Panc1 (cell line): ENCODE measurements at regions not wholly inside any gene's neighbourhood (a gene's known extent, or its start where the extent isn't known, plus 50 kb on each side); places are given as distances from the start of the nearest gene placed in this dataset.

Source experiments
- ATAC-seq: fragments of 200-7000 bp; cut with Tn5 transposase; 2 replicates; pipeline ENCODE4 v1.9.1; 2020; ENCODE audit warnings: mild to moderate bottlenecking, moderate library complexity
- BruUV-seq: library from RNA; stranded (reverse); fragments of 400-500 nt; replicated peaks from 2 replicates; lab custom pipeline; 2021; lab: Mats Ljungman, UMichigan
- CTCF ChIA-PET: fragments of 300-600 bp; sonication (Branson Sonifier 250); formaldehyde crosslinking; loops from one replicate; lab custom pipeline; 2022; ENCODE audit warnings: antibody characterized with exemption; lab: Charles Lee
- POLR2A ChIA-PET: fragments of 300-600 bp; sonication (Branson Sonifier 250); formaldehyde crosslinking; loops from one replicate; lab custom pipeline; 2022; ENCODE audit warnings: antibody characterized with exemption; lab: Charles Lee
- DNase-seq: peaks from one replicate; pipeline ENCODE4 v3.0.0-alpha.2; 2010; ENCODE audit warnings: low read depth, low spot score
- H3K27ac ChIP-seq: 2 replicates; pipeline ENCODE4 v1.5.1; 2011; ENCODE audit warnings: mild to moderate bottlenecking, low read length, inconsistent platforms
- H3K27me3 ChIP-seq: fragments of 200-500 bp; sonication (Bioruptor generic); 2 replicates; pipeline ENCODE4 v1.6.0; 2014; ENCODE audit warnings: low read length, inconsistent platforms; ENCODE audit not compliant: control insufficient read depth, insufficient read depth
- H3K36me3 ChIP-seq: fragments of 200-500 bp; sonication (Bioruptor generic); 2 replicates; pipeline ENCODE4 v1.5.1; 2014; ENCODE audit warnings: inconsistent platforms, mild to moderate bottlenecking, low read length, moderate library complexity; ENCODE audit not compliant: control insufficient read depth, insufficient read depth
- H3K4me1 ChIP-seq: 2 replicates; pipeline ENCODE4 v1.5.1; 2011; ENCODE audit warnings: inconsistent platforms, mild to moderate bottlenecking, low read length, moderate library complexity; ENCODE audit not compliant: control insufficient read depth, insufficient read depth
- H3K4me3 ChIP-seq, 2 experiments: 2 replicates each; pipeline ENCODE4 v1.5.1; 2011 to 2012; ENCODE audit warnings: low read depth in 2 of 2, low read length in 2 of 2, mild to moderate bottlenecking in 2 of 2, inconsistent platforms in 1 of 2, moderate library complexity in 1 of 2
- H3K9me3 ChIP-seq: fragments of 200-500 bp; sonication (Bioruptor generic); 2 replicates; pipeline ENCODE4 v1.5.1; 2014; ENCODE audit warnings: low read depth, mild to moderate bottlenecking, inconsistent platforms, low read length, moderate library complexity; ENCODE audit not compliant: control insufficient read depth, insufficient read depth
- POLR2AphosphoS5 ChIP-seq: IDR thresholded peaks from 2 replicates; pipeline ENCODE4 v1.6.1; 2012; ENCODE audit warnings: mild to moderate bottlenecking, low read depth, low read length, moderate library complexity
- SIN3A ChIP-seq: IDR thresholded peaks from 2 replicates; pipeline ENCODE4 v1.6.1; 2012; ENCODE audit warnings: low read depth, mild to moderate bottlenecking, low read length, moderate library complexity, borderline replicate concordance; ENCODE audit not compliant: insufficient read depth
- TCF7L2 ChIP-seq: IDR thresholded peaks from 2 replicates; pipeline ENCODE4 v1.6.1; 2011; ENCODE audit warnings: mild to moderate bottlenecking, low read depth, low read length, inconsistent platforms
- in situ Hi-C: cut with HindIII; loops from 2 replicates; pipeline ENCODE4 v1.10.0; 2016; ENCODE audit warnings: low sequenced_read_pairs, low pct_unique_long_range_greater_than_20kb
- intact Hi-C: fragments of 100-400 bp; cut with micrococcal nuclease; formaldehyde crosslinking; loops from one replicate; pipeline ENCODE4 v1.10.0; 2022; ENCODE audit not compliant: unreplicated experiment
- TF ChIP-seq, protein P1 (sequence below), 2 experiments: IDR thresholded peaks; 2 replicates each; pipeline ENCODE4 v1.6.1; 2011 to 2012; ENCODE audit warnings: low read depth in 2 of 2, control low read depth in 1 of 2, low read length in 1 of 2, mild to moderate bottlenecking in 1 of 2, moderate library complexity in 1 of 2; ENCODE audit not compliant: insufficient read depth in 1 of 2
- TF ChIP-seq, protein P2 (sequence below): fragments of 450-650 bp; IDR thresholded peaks from 2 replicates; pipeline ENCODE4 v1.5.1; 2017; ENCODE audit warnings: mild to moderate bottlenecking

DNA sequence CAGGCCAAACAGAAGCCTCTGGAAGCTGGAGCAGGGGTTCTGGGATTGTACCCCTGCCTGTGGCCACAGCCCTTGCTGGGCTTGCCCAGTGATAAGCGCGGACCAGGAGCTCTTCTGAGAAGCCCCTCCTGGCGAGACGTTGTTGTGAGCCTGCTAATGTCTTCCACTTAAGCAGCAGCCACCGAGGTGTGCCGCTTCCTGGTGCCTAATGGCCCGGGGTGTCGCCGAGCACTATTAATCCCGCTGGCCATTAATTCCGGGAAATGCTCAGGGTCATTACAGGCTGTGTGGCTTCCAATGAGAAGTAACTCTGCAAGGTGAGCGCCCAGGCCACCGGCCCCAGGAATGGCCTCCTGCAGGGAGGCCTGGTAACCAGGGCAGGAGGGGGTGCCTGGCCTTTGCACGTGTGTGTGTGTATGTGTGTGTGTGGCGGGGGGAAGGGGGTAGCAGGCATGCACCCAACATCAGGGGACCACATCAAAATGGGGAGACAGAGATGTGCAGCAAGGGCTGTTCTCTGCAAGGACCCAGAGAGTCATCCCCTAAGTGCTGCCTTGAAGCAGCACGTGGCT, 175.0 kb downstream of the URI1 start:
- Histone ChIP-seq H3K9me3 (no peaks in the 10 kb centered on the region), H3K27me3 (no peaks in the 10 kb centered on the region; the same call in 1 of the 2 replicates), H3K4me1 (no peaks in the 10 kb centered on the region), H3K4me3 (no peak overlapping the region), H3K27ac (no peak overlapping the region), H3K36me3 (no peaks in the 10 kb centered on the region)
- CTCF ChIA-PET: interaction anchor here (0.6 kb wide), 1 partner anchor 346 kb away, joined by 3 read pairs; no protein-coding TSS in a partner anchor
- TF ChIP-seq, protein P1, sequence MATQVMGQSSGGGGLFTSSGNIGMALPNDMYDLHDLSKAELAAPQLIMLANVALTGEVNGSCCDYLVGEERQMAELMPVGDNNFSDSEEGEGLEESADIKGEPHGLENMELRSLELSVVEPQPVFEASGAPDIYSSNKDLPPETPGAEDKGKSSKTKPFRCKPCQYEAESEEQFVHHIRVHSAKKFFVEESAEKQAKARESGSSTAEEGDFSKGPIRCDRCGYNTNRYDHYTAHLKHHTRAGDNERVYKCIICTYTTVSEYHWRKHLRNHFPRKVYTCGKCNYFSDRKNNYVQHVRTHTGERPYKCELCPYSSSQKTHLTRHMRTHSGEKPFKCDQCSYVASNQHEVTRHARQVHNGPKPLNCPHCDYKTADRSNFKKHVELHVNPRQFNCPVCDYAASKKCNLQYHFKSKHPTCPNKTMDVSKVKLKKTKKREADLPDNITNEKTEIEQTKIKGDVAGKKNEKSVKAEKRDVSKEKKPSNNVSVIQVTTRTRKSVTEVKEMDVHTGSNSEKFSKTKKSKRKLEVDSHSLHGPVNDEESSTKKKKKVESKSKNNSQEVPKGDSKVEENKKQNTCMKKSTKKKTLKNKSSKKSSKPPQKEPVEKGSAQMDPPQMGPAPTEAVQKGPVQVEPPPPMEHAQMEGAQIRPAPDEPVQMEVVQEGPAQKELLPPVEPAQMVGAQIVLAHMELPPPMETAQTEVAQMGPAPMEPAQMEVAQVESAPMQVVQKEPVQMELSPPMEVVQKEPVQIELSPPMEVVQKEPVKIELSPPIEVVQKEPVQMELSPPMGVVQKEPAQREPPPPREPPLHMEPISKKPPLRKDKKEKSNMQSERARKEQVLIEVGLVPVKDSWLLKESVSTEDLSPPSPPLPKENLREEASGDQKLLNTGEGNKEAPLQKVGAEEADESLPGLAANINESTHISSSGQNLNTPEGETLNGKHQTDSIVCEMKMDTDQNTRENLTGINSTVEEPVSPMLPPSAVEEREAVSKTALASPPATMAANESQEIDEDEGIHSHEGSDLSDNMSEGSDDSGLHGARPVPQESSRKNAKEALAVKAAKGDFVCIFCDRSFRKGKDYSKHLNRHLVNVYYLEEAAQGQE (IDR thresholded peaks at IDR 0.05; ENCODE audit: insufficient read depth in 1 of 2, low read depth in 2 of 2, low read length in 1 of 2): no peak
- TF ChIP-seq TCF7L2: no peak
- no peak for TF ChIP-seq POLR2AphosphoS5
- TF ChIP-seq, protein P2, sequence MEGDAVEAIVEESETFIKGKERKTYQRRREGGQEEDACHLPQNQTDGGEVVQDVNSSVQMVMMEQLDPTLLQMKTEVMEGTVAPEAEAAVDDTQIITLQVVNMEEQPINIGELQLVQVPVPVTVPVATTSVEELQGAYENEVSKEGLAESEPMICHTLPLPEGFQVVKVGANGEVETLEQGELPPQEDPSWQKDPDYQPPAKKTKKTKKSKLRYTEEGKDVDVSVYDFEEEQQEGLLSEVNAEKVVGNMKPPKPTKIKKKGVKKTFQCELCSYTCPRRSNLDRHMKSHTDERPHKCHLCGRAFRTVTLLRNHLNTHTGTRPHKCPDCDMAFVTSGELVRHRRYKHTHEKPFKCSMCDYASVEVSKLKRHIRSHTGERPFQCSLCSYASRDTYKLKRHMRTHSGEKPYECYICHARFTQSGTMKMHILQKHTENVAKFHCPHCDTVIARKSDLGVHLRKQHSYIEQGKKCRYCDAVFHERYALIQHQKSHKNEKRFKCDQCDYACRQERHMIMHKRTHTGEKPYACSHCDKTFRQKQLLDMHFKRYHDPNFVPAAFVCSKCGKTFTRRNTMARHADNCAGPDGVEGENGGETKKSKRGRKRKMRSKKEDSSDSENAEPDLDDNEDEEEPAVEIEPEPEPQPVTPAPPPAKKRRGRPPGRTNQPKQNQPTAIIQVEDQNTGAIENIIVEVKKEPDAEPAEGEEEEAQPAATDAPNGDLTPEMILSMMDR: no peak
- POLR2A ChIA-PET: no interaction called here
- intact Hi-C loops (no loop called here), in situ Hi-C loops (no loop called here)
- DNase-seq: no peak
- no TSS peak for BruUV-seq
- ATAC-seq: 0 out of 2 replicates have a peak, but pooled peaks have one; percentile 11

DNA sequence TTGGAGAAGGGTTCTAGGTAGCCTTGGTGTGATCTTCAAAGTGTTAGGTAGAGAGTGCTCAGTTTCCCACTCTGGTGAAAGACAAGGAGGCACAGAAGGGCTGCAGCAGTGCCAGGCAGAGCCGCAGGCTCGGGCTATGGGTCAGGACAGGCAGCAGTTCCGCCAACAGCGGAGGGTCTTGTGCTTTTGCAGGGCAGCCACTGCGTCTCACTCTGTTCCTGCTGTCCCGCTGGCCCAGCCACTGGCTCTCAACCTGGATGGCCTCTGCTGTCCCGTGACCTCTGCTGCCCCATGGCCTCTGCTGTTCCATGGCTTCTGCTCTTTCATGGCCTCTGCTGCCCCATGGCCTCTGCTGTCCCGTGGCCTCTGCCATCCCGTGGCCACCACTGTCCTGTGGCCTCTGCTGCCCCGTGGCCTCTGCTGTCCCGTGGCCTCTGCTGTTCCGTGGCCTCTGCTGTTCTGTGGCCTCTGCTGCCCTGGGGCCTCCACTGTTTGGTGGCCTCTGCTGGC, 175.7 kb downstream of the URI1 start:
- Histone ChIP-seq H3K36me3 (no peaks in the 10 kb centered on the region), H3K4me1 (no peaks in the 10 kb centered on the region), H3K4me3 (no peak overlapping the region), H3K9me3 (no peaks in the 10 kb centered on the region), H3K27me3 (peaks cover 2% of the 10 kb centered on the region; the same call in 1 of the 2 replicates), H3K27ac (no peak overlapping the region)
- in situ Hi-C loops (no loop called here), intact Hi-C loops (no loop called here)
- ATAC-seq (0 out of 2 replicates have a peak, but pooled peaks have one; percentile 46), DNase-seq (no peak)
- ChIA-PET CTCF (no interaction called here), POLR2A (no interaction called here)
- TF ChIP-seq TCF7L2: no peak
- no peak for TF ChIP-seq SIN3A
- TF ChIP-seq POLR2AphosphoS5: no peak
- TF ChIP-seq, protein P2: no peak
- TF ChIP-seq, protein P1 (IDR thresholded peaks at IDR 0.05; ENCODE audit: insufficient read depth in 1 of 2, low read depth in 2 of 2, low read length in 1 of 2): no peak
- BruUV-seq: no TSS peak
